Tibial nerve (tissue), 3 donors: ENCODE measurements at regions not wholly inside any gene's neighbourhood (a gene's known extent, or its start where the extent isn't known, plus 50 kb on each side); places are given as distances from the start of the nearest gene placed in this dataset.

Experiments
- CTCF ChIP-seq, 5 experiments: fragments of 200-600 bp in 3 of 5; fragments of 450-650 bp in 2 of 5; sonication (generic) in 3 of 5; IDR thresholded peaks; one replicate each; pipeline ENCODE4 v1.5.1; 2016 to 2019; ENCODE audit warnings: antibody characterized with exemption in 5 of 5, mild to moderate bottlenecking in 3 of 5, moderate library complexity in 2 of 5
- POLR2A ChIP-seq, 2 donors: fragments of 450-650 bp; IDR thresholded peaks; one replicate each; pipeline ENCODE4 v1.6.1; 2017; ENCODE audit warnings: antibody characterized with exemption in 2 of 2, mild to moderate bottlenecking in 2 of 2, moderate library complexity in 2 of 2

GRCh38 chr1:191671236-191671635, 487.0 kb upstream of the RGS18 start:
- TF ChIP-seq CTCF (IDR thresholded peaks at IDR 0.05): no peak
- TF ChIP-seq POLR2A (IDR thresholded peaks at IDR 0.05): no peak
